DND-41 (cell line): ENCODE measurements at regions not wholly inside any gene's neighbourhood (a gene's known extent, or its start where the extent isn't known, plus 50 kb on each side); places are given as distances from the start of the nearest gene placed in this dataset.

Experiments used
- ATAC-seq: fragments of 200-7000 bp; cut with Tn5 transposase; 3 replicates; pipeline ENCODE4 v1.9.1; 2021; ENCODE audit warnings: low read depth; ENCODE audit not compliant: insufficient read depth
- DNase-seq: peaks from one replicate; pipeline ENCODE4 v3.0.0-alpha.2; 2020
- H2AFZ ChIP-seq: 2 replicates; pipeline ENCODE4 v1.6.0; 2012; ENCODE audit warnings: low read depth, low read length
- H3K27ac ChIP-seq: 2 replicates; pipeline ENCODE4 v1.5.1; 2012; ENCODE audit warnings: low read length, inconsistent platforms
- H3K27me3 ChIP-seq: fragments of 200-600 bp; sonication (generic); 2 replicates; pipeline ENCODE4 v1.6.0; 2012; ENCODE audit warnings: low read length, mild to moderate bottlenecking, inconsistent platforms; ENCODE audit not compliant: insufficient read depth, poor library complexity
- H3K36me3 ChIP-seq: 2 replicates; pipeline ENCODE4 v1.5.1; 2012; ENCODE audit warnings: low read length, inconsistent platforms; ENCODE audit not compliant: insufficient read depth
- H3K4me1 ChIP-seq: 2 replicates; pipeline ENCODE4 v1.5.1; 2012; ENCODE audit warnings: mild to moderate bottlenecking, low read length; ENCODE audit not compliant: insufficient read depth
- H3K4me2 ChIP-seq: 2 replicates; pipeline ENCODE4 v1.6.0; 2012; ENCODE audit warnings: mild to moderate bottlenecking, moderate library complexity, low read length, inconsistent platforms; ENCODE audit not compliant: insufficient read depth
- H3K4me3 ChIP-seq, 2 experiments: fragments of 200-600 bp in 1 of 2; shearing (Covaris generic) in 1 of 2; 2 replicates each; pipeline ENCODE4 v1.5.1; 2012 to 2016; ENCODE audit warnings: inconsistent platforms in 2 of 2, low read length in 2 of 2, mild to moderate bottlenecking in 2 of 2, low read depth in 1 of 2, moderate library complexity in 1 of 2
- H3K79me2 ChIP-seq: 2 replicates; pipeline ENCODE4 v1.6.0; 2012; ENCODE audit warnings: low read length, inconsistent platforms; ENCODE audit not compliant: insufficient read depth
- H3K9ac ChIP-seq: 2 replicates; pipeline ENCODE4 v1.6.0; 2012; ENCODE audit warnings: low read depth, mild to moderate bottlenecking, inconsistent platforms, low read length, moderate library complexity
- H3K9me3 ChIP-seq: 2 replicates; pipeline ENCODE4 v1.5.1; 2012; ENCODE audit warnings: low read length, moderate library complexity, mild to moderate bottlenecking, inconsistent platforms; ENCODE audit not compliant: insufficient read depth, severe bottlenecking
- H4K20me1 ChIP-seq: 2 replicates; pipeline ENCODE4 v1.6.0; 2012; ENCODE audit warnings: low read length; ENCODE audit not compliant: insufficient read depth
- EZH2 ChIP-seq: IDR thresholded peaks from 3 replicates; pipeline ENCODE4 v1.6.1; 2012; ENCODE audit warnings: borderline replicate concordance, low read depth, mild to moderate bottlenecking, moderate library complexity, low read length, inconsistent platforms; ENCODE audit not compliant: severe bottlenecking
- TF ChIP-seq, protein P1 (sequence below): IDR thresholded peaks from 2 replicates; pipeline ENCODE4 v1.5.1; 2012; ENCODE audit warnings: borderline replicate concordance, low read length, moderate library complexity, mild to moderate bottlenecking; ENCODE audit not compliant: poor library complexity, severe bottlenecking; ENCODE audit errors: extremely low read depth

DNA sequence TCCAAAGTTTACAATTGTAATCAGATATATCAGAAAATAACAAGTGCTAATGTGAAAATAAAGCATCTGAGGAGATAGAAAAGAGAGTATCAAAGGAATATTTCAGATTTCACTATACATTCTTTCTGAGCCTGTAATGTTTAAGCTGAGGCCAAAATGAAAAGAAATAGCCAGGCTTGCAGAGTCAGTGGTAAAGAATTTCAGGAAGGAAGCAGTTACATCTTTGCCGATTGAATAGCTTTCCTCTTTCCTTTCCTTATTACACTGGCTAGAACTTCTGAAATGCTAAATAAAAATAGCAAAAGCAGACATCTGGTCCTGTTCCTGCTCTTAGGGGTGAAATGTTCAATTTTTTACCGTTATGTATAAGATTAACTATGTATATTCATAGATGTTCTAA lies 1441.6 kb upstream of the PCDH7 start:
- H3K9ac ChIP-seq = no peak overlapping the region
- H3K79me2 ChIP-seq = no peaks in the 10 kb centered on the region
- no peak for ATAC-seq
- no peaks in the 10 kb centered on the region for H3K4me1 ChIP-seq
- no peaks in the 10 kb centered on the region for H3K9me3 ChIP-seq
- no peak overlapping the region for H3K4me2 ChIP-seq
- no peaks in the 10 kb centered on the region for H4K20me1 ChIP-seq
- H3K36me3 ChIP-seq = no peaks in the 10 kb centered on the region
- no peak overlapping the region for H3K27ac ChIP-seq
- TF ChIP-seq, protein P1, sequence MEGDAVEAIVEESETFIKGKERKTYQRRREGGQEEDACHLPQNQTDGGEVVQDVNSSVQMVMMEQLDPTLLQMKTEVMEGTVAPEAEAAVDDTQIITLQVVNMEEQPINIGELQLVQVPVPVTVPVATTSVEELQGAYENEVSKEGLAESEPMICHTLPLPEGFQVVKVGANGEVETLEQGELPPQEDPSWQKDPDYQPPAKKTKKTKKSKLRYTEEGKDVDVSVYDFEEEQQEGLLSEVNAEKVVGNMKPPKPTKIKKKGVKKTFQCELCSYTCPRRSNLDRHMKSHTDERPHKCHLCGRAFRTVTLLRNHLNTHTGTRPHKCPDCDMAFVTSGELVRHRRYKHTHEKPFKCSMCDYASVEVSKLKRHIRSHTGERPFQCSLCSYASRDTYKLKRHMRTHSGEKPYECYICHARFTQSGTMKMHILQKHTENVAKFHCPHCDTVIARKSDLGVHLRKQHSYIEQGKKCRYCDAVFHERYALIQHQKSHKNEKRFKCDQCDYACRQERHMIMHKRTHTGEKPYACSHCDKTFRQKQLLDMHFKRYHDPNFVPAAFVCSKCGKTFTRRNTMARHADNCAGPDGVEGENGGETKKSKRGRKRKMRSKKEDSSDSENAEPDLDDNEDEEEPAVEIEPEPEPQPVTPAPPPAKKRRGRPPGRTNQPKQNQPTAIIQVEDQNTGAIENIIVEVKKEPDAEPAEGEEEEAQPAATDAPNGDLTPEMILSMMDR = no peak
- no peak for TF ChIP-seq EZH2
- no peak overlapping the region for H2AFZ ChIP-seq
- no peak overlapping the region for H3K4me3 ChIP-seq
- DNase-seq = no peak
- H3K27me3 ChIP-seq = no peaks in the 10 kb centered on the region

DNA sequence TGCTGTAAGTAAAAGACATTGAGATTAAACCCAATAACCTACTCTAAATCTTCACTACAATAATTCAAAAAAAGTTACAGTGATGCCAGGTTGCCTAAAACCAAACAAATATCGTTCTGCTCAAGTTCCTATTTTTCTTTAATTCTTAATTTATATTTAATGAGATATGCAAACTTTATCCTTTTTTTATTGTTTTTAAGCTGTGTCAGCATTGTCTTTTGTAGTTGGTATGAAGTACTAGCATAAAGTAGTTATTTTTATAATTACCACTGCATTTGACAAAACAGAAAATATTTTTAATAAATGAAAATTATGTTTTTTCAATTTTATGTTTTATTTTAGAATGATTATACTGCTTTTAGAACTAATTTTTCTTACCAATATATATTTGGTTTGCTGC lies 1431.1 kb upstream of the PCDH7 start:
- H2AFZ ChIP-seq = no peak overlapping the region
- H3K27ac ChIP-seq = no peak overlapping the region
- no peaks in the 10 kb centered on the region for H3K27me3 ChIP-seq
- TF ChIP-seq, protein P1 = no peak
- no peak overlapping the region for H3K4me3 ChIP-seq
- no peaks in the 10 kb centered on the region for H3K79me2 ChIP-seq
- no peak for DNase-seq
- no peaks in the 10 kb centered on the region for H4K20me1 ChIP-seq
- ATAC-seq = no peak
- H3K4me2 ChIP-seq = no peak overlapping the region
- no peaks in the 10 kb centered on the region for H3K36me3 ChIP-seq
- no peak overlapping the region for H3K9ac ChIP-seq
- no peaks in the 10 kb centered on the region for H3K9me3 ChIP-seq
- no peaks in the 10 kb centered on the region for H3K4me1 ChIP-seq

DNA sequence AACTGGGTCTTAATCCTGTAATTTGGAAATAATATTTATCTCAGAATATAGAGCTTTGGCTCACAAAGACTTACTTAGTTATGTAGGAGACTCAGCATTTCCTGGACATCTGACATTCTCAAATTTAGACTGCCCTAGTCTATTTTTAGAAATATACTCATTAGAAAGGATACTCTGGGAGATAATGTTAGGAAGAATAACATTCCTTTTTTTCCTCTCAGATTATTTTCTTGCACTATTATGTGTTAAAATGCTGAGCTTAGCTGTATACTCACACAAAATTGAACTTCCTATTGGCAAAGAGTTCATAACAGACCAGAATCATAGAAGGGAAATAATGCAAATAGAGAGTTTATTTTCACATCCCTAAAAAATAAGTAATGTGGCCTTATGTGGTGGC lies 1424.9 kb upstream of the PCDH7 start:
- Histone ChIP-seq H3K4me3 (no peak overlapping the region), H3K9me3 (no peaks in the 10 kb centered on the region), H3K4me1 (no peaks in the 10 kb centered on the region), H4K20me1 (no peaks in the 10 kb centered on the region), H3K79me2 (no peaks in the 10 kb centered on the region), H3K36me3 (no peaks in the 10 kb centered on the region), H3K9ac (no peak overlapping the region), H3K27ac (no peak overlapping the region), H3K4me2 (no peak overlapping the region), H2AFZ (no peak overlapping the region), H3K27me3 (no peaks in the 10 kb centered on the region)
- DNase-seq (no peak), ATAC-seq (no peak)
- no peak for TF ChIP-seq EZH2
- TF ChIP-seq, protein P1 = no peak

DNA sequence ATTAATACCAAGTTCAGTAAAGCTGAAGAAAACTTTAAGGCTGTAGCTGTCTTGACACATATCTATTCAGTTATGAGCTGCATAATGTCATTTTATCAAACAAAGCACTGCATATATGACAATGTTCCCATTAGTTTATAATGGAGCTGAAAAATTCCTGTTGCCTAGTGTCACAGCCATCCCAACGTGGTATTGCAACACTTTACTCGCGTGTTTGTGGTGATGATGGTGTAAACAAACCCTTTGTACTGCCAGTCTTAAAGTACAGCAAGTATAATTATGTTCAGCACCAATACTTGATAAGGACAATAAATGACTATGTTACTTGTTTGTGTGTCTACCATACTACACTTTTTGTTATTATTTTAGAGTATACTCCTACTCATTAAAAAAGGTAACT lies 1415.6 kb upstream of the PCDH7 start:
- no peak overlapping the region for H3K4me3 ChIP-seq
- H3K36me3 ChIP-seq = no peaks in the 10 kb centered on the region
- H3K79me2 ChIP-seq = no peaks in the 10 kb centered on the region
- H3K9ac ChIP-seq = no peak overlapping the region
- TF ChIP-seq EZH2 = no peak
- TF ChIP-seq, protein P1 = no peak
- H3K27ac ChIP-seq = no peak overlapping the region
- H3K4me2 ChIP-seq = no peak overlapping the region
- H3K9me3 ChIP-seq = no peaks in the 10 kb centered on the region
- DNase-seq (no peak), ATAC-seq (no peak)
- H4K20me1 ChIP-seq = no peaks in the 10 kb centered on the region
- no peaks in the 10 kb centered on the region for H3K4me1 ChIP-seq
- H3K27me3 ChIP-seq = no peaks in the 10 kb centered on the region
- no peak overlapping the region for H2AFZ ChIP-seq
